ENCODE measurements at regions not wholly inside any gene's neighbourhood (a gene's known extent, or its start where the extent isn't known, plus 50 kb on each side); places are given as distances from the start of the nearest gene placed in this dataset.

DNA sequence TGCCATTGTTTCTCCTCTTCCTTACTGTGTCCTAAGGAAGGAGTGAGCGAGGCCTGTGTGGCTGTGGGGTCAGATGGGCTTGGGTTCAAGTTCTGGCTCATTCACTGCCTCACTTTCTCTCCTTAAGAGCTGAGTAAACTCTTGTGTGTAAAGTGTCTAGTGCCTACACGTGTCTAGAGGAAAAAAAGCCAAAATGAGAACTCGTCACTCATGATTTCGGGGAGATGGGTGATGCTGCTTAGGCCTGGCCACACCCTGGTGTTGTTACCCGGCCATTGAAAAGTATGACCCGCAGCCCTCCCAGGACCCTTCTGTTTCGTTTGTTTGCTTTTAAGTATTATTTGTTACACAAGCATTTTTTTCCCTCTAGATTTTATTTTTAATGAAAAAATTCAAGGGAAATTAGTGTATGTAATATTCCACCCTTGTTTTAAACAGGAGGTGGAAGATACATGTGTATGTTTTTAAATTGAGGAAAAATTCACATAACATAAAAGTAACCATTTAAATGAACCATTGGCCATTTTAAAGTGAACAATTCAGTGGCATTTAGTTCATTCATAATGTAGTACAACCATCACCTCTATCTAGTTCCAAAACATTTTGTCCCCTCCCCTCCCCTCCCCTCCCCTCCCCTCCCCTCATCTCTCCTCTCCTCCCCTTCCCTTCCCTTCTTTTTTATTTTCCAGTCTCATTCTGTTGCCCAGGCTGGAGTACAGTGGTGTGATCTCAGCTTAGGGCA, 71.0 kb downstream of the CEBPB start:
- TF ChIP-seq CTCF (IDR thresholded peaks at IDR 0.05) (no peak), POLR2A (IDR thresholded peaks at IDR 0.05) (no peak)

Data from lower leg skin (tissue), 3 donors.